ENCODE measurements at regions not wholly inside any gene's neighbourhood (a gene's known extent, or its start where the extent isn't known, plus 50 kb on each side); places are given as distances from the start of the nearest gene placed in this dataset.

DNA sequence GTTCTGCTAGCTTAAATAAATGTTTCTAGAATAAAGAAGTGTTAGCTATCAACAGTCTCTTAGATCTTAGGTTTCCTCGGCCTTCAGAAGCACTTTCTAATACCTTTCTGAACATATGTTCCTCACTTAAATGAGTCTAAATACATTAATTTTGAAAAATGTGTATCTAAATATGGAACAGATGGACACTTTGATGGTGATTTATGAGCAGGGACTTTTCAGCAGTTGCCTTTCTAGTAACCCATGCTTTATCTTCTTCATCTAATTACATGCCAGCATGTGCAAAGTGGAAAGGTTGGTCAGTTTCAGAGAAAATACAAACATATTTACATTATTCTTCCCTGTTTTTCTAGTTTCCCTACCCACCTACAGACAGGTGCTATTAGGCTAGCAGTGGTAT lies 797.0 kb upstream of the CHAC2 start:
- H3K36me3 ChIP-seq, result no peaks in the 10 kb centered on the region
- H3K4me3 ChIP-seq, result no peak overlapping the region
- H3K4me1 ChIP-seq (ENCODE audit: insufficient read depth), result no peaks in the 10 kb centered on the region
- intact Hi-C loops (cut with DNase I), result no loop called here
- WGBS, 3 donors, result 42 to 65% (median 47%) methylated on average over 1 of the region's 1 CpG
- no peak for DNase-seq
- TF ChIP-seq, protein P1, sequence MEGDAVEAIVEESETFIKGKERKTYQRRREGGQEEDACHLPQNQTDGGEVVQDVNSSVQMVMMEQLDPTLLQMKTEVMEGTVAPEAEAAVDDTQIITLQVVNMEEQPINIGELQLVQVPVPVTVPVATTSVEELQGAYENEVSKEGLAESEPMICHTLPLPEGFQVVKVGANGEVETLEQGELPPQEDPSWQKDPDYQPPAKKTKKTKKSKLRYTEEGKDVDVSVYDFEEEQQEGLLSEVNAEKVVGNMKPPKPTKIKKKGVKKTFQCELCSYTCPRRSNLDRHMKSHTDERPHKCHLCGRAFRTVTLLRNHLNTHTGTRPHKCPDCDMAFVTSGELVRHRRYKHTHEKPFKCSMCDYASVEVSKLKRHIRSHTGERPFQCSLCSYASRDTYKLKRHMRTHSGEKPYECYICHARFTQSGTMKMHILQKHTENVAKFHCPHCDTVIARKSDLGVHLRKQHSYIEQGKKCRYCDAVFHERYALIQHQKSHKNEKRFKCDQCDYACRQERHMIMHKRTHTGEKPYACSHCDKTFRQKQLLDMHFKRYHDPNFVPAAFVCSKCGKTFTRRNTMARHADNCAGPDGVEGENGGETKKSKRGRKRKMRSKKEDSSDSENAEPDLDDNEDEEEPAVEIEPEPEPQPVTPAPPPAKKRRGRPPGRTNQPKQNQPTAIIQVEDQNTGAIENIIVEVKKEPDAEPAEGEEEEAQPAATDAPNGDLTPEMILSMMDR (IDR thresholded peaks at IDR 0.05), result no peak
- TF ChIP-seq EP300 (IDR thresholded peaks at IDR 0.05) (no peak), POLR2A (IDR thresholded peaks at IDR 0.05) (no peak)
- no peaks in the 10 kb centered on the region for H3K9me3 ChIP-seq
- H3K27ac ChIP-seq, result no peak overlapping the region
- H3K27me3 ChIP-seq, result no peaks in the 10 kb centered on the region

DNA sequence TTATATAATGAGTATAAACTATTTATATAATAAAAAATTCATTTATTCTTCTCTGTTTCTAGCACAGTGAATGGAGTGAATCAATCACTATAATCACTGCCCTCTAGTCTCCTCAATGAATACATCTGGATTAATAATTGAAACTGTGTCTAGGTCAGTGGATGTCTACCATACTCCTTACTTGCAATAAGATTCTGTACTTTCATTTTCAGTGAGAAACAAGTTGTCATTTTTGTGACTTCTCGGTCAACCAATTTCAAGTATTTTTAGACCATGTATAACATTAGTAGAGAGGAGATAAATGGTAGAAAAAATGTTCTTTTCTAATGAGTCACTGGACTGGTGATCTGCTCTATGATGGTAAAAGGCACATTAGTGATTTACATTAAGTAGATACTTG lies 799.6 kb upstream of the CHAC2 start:
- intact Hi-C loops (cut with DNase I), result no loop called here
- H3K27ac ChIP-seq, result no peak overlapping the region
- no peak overlapping the region for H3K4me3 ChIP-seq
- 87 to 90% (median 89%) methylated on average over 1 of the region's 1 CpG for WGBS, 3 donors
- no peaks in the 10 kb centered on the region for H3K36me3 ChIP-seq
- H3K27me3 ChIP-seq, result no peaks in the 10 kb centered on the region
- TF ChIP-seq, protein P1 (IDR thresholded peaks at IDR 0.05), result no peak
- TF ChIP-seq EP300 (IDR thresholded peaks at IDR 0.05) (no peak), POLR2A (IDR thresholded peaks at IDR 0.05) (no peak)
- no peaks in the 10 kb centered on the region for H3K9me3 ChIP-seq
- no peaks in the 10 kb centered on the region for H3K4me1 ChIP-seq (ENCODE audit: insufficient read depth)
- no peak for DNase-seq

DNA sequence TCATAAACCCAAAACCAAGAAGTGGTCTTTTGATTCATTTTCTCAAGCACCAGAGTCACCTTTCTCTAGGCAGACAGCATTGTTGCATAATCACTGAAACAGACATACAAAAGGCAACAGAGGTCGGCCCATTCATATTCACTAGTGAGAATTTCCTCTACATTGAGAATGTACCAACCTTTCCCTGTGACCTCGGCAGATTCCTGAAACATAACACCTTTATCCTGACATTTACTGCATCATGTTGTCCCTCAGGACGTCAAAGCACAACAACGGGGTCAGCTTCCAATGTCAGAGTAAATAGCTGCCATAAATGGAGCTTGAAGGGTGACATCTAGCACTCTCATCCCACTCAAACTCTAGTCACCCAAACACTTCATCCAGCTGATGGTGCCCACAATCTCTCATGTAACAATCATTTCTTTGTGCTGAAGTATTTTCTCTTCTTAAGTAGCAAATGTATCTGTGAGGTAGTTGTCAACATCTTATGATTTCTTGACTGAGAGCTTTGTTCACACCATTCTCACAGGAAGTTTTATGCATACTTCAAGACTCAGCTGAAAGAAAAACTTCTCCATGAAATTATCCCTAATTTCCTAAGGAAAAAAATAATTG lies 802.6 kb upstream of the CHAC2 start:
- intact Hi-C loops (cut with DNase I), result no loop called here
- TF ChIP-seq, protein P1 (IDR thresholded peaks at IDR 0.05), result no peak
- no peak for TF ChIP-seq POLR2A (IDR thresholded peaks at IDR 0.05)
- TF ChIP-seq EP300 (IDR thresholded peaks at IDR 0.05), result no peak
- Histone ChIP-seq H3K27me3 (no peaks in the 10 kb centered on the region), H3K4me3 (no peak overlapping the region), H3K9me3 (no peaks in the 10 kb centered on the region), H3K4me1 (ENCODE audit: insufficient read depth) (no peaks in the 10 kb centered on the region), H3K27ac (no peak overlapping the region), H3K36me3 (no peaks in the 10 kb centered on the region)
- no peak for DNase-seq
- 30 to 36% (median 30%) methylated on average over 4 of the region's 4 CpGs for WGBS, 3 donors

DNA sequence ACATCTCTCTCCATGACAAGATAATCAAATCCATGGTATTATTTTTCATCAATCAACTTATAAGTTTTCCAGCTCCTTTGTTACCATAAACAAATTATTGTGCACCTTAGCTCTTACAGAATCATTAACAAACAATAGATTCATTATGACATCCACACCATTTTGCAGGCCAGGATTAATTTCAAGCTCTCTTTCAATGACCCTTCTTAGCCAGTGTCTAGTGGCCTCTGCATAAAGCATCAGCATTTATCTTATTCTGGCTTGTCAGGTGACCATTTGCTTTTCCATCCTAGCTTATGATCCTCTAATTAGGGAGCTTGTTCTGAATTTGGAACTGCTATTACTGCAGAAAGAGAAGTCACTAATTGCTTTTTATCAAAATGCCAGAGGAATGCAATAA lies 806.2 kb upstream of the CHAC2 start:
- Histone ChIP-seq H3K27ac (no peak overlapping the region), H3K4me3 (no peak overlapping the region), H3K9me3 (no peaks in the 10 kb centered on the region), H3K4me1 (ENCODE audit: insufficient read depth) (no peaks in the 10 kb centered on the region), H3K36me3 (no peaks in the 10 kb centered on the region), H3K27me3 (no peaks in the 10 kb centered on the region)
- no peak for DNase-seq
- no peak for TF ChIP-seq EP300 (IDR thresholded peaks at IDR 0.05)
- no peak for TF ChIP-seq POLR2A (IDR thresholded peaks at IDR 0.05)
- TF ChIP-seq, protein P1 (IDR thresholded peaks at IDR 0.05), result no peak
- intact Hi-C loops (cut with DNase I), result no loop called here
